Prostate gland (tissue), 2 donors: ENCODE measurements at regions not wholly inside any gene's neighbourhood (a gene's known extent, or its start where the extent isn't known, plus 50 kb on each side); places are given as distances from the start of the nearest gene placed in this dataset.

Source experiments
- CTCF ChIP-seq, 4 experiments: fragments of 200-600 bp in 2 of 4; fragments of 450-650 bp in 2 of 4; sonication (generic) in 2 of 4; IDR thresholded peaks; 1 replicate in 3 of 4; 2 replicates in 1 of 4; pipeline ENCODE4 v1.5.1; 2016 to 2019; ENCODE audit warnings: antibody characterized with exemption in 4 of 4, mild to moderate bottlenecking in 2 of 4, moderate library complexity in 2 of 4
- POLR2A ChIP-seq: fragments of 450-650 bp; IDR thresholded peaks from one replicate; pipeline ENCODE4 v1.6.1; 2016; ENCODE audit warnings: antibody characterized with exemption, mild to moderate bottlenecking

- TF ChIP-seq CTCF (IDR thresholded peaks at IDR 0.05) = no peak
- TF ChIP-seq POLR2A = no peak
Observed at GRCh38 chr10:128712661-128713400, 586.6 kb upstream of the MKI67 start.
